Rectal smooth muscle tissue (tissue), 1 donor: ENCODE measurements at regions not wholly inside any gene's neighbourhood (a gene's known extent, or its start where the extent isn't known, plus 50 kb on each side); places are given as distances from the start of the nearest gene placed in this dataset.

Experiments
- H3K27ac ChIP-seq: one replicate; pipeline ENCODE4 v1.7.0; 2013; ENCODE audit warnings: low read depth, low read length, inconsistent platforms
- H3K27me3 ChIP-seq: one replicate; pipeline ENCODE4 v1.7.0; 2013; ENCODE audit warnings: low read length; ENCODE audit not compliant: control insufficient read depth, insufficient read depth
- H3K36me3 ChIP-seq: one replicate; pipeline ENCODE4 v1.7.0; 2013; ENCODE audit warnings: low read length; ENCODE audit not compliant: control insufficient read depth, insufficient read depth
- H3K4me1 ChIP-seq: one replicate; pipeline ENCODE4 v1.7.0; 2013; ENCODE audit warnings: low read length; ENCODE audit not compliant: control insufficient read depth, insufficient read depth
- H3K4me3 ChIP-seq: one replicate; pipeline ENCODE4 v1.7.0; 2013; ENCODE audit warnings: low read length
- H3K9ac ChIP-seq: one replicate; pipeline ENCODE4 v1.7.0; 2013; ENCODE audit warnings: low read length

DNA sequence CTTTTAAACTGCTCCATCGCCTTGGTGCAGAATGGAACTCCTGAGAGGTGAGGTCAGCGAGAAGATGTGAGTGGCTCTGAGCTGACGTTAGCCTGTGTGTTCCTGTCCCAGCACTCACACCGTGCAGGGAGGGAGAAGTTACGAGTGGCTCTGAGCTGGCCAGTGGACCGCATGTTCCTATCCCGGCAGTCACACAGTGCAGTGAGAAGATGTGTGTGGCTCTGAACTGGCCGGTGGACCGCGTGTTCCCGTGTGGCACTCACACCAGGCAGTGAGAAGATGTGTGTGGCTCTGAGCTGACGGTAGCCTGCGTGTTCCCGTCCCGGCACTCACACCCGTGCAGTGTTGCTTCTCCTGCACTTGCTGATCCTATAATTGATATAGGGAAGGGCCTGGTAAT, 59.9 kb downstream of the VCPKMT start:
- Histone ChIP-seq H3K4me1 (no peaks in the 10 kb centered on the region), H3K27ac (no peak overlapping the region), H3K36me3 (no peaks in the 10 kb centered on the region), H3K9ac (no peak overlapping the region), H3K27me3 (no peaks in the 10 kb centered on the region), H3K4me3 (no peak overlapping the region)

DNA sequence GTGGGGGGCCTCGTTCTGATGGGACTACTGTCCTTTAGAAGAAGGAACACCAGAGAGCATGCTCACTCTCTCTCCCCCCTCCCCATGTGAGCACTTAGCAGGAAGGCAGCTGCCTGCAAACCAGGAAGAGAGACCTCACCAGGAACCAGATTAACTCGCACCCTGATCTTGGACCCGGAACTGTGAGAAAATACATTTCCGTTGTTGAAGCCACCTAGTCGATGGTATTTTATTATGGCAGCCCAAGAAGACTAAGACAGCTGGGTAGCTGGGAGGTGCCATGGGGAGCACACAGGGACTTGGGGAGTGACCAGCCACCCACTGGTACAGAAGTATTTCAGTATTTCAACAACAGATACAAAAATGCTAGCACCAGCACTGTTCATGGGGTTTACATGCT, 59.0 kb downstream of the VCPKMT start:
- Histone ChIP-seq H3K27ac (no peak overlapping the region), H3K4me3 (no peak overlapping the region), H3K9ac (no peak overlapping the region), H3K36me3 (no peaks in the 10 kb centered on the region), H3K27me3 (no peaks in the 10 kb centered on the region), H3K4me1 (no peaks in the 10 kb centered on the region)

DNA sequence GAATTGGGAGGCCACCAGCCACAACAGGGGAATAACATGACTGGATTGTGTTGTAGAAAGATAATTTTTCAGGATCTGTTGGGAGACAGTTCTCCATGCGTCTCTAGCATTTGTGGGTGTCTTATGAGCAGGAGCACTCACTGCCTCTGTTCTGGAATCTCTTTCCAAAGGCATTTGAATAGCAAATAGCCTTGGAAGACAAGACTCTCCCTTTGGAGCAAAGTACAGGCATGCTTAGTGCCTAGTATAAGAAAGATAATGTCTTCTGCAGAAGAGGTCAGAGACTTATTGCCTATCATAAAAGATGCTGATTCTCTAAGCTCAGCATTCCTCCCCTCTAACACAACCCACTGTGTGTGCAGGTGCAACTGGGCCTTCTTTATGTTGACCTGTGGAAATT, 58.3 kb downstream of the VCPKMT start:
- no peaks in the 10 kb centered on the region for H3K4me1 ChIP-seq
- no peak overlapping the region for H3K27ac ChIP-seq
- no peak overlapping the region for H3K9ac ChIP-seq
- H3K27me3 ChIP-seq = no peaks in the 10 kb centered on the region
- H3K36me3 ChIP-seq = no peaks in the 10 kb centered on the region
- H3K4me3 ChIP-seq = no peak overlapping the region
